A549 (cell line): ENCODE measurements at regions not wholly inside any gene's neighbourhood (a gene's known extent, or its start where the extent isn't known, plus 50 kb on each side); places are given as distances from the start of the nearest gene placed in this dataset.

Source experiments
- CEBPB ChIP-seq, 2 experiments: fragments of >200 bp in 1 of 2; sonication (Bioruptor Twin) in 1 of 2; formaldehyde crosslinking in 1 of 2; IDR thresholded peaks; 2 replicates each; pipeline ENCODE4 v1.6.1; 2012 to 2016
- CTCF ChIP-seq: fragments of >200 bp; sonication (Bioruptor Twin); formaldehyde crosslinking; IDR thresholded peaks from 3 replicates; pipeline ENCODE4 v1.5.1; 2016
- E2F6 ChIP-seq: IDR thresholded peaks from 2 replicates; pipeline ENCODE4 v1.6.1; 2012; ENCODE audit warnings: low read depth, borderline replicate concordance
- JUNB ChIP-seq: fragments of >200 bp; sonication (Bioruptor Twin); formaldehyde crosslinking; IDR thresholded peaks from 2 replicates; pipeline ENCODE4 v1.6.1; 2016
- MAX ChIP-seq: IDR thresholded peaks from 2 replicates; pipeline ENCODE4 v1.6.1; 2012
- PBX3 ChIP-seq: IDR thresholded peaks from 2 replicates; pipeline ENCODE4 v1.6.1; 2012
- POLR2A ChIP-seq: IDR thresholded peaks from 2 replicates; pipeline ENCODE4 v1.6.1; 2012; ENCODE audit warnings: mild to moderate bottlenecking, low read length
- POLR2AphosphoS2 ChIP-seq: conservative IDR thresholded peaks from 2 replicates; pipeline ENCODE4 v1.6.1; 2012; ENCODE audit warnings: low read length, improper control_type of control experiment, inconsistent platforms
- RFX5 ChIP-seq: fragments of 450-650 bp; IDR thresholded peaks from 2 replicates; pipeline ENCODE4 v1.7.1; 2014; ENCODE audit warnings: antibody characterized with exemption, mild to moderate bottlenecking, moderate library complexity

GRCh38 chr12:90173499-90174197 lies 465.0 kb upstream of the ATP2B1 start:
- no peak for TF ChIP-seq CTCF
- TF ChIP-seq MAX, result no peak
- TF ChIP-seq RFX5, result no peak
- no peak for TF ChIP-seq E2F6
- TF ChIP-seq POLR2A, result no peak
- no peak for TF ChIP-seq CEBPB (IDR thresholded peaks at IDR 0.05)
- TF ChIP-seq POLR2AphosphoS2, result no peak
- no peak for TF ChIP-seq PBX3
- TF ChIP-seq JUNB, result no peak
